ENCODE measurements at regions not wholly inside any gene's neighbourhood (a gene's known extent, or its start where the extent isn't known, plus 50 kb on each side); places are given as distances from the start of the nearest gene placed in this dataset.

DNA sequence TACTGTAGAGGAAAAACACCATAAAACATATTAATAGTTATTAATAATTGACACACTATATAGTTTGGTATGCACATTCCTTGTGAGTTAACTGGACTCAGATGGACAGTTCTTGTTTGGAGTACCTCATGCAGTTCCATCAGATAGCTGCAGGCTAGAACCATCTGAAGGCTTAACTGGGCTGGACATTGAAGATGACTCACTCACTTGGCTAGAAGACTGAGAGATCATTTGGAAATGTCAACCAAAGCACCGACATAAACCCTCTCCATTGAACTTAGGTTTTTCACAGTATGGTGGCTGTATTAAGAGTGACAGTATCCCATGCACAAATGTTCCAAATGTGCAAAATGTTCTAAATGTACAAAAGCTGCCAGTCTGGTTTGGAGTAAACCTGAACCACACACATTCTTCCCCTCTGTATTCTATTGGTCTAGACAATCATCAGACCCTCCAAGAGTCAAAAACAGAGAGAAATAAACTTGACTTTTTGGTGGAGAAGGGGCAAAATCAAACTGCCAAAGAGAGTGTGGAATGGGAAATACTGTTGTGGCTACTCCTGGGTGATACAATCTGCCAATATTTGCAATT lies 708.4 kb downstream of the KCNT2 start:
- TF ChIP-seq CTCF (IDR thresholded peaks at IDR 0.05; ENCODE audit: low read depth, low read length), result no peak
- no peaks in the 10 kb centered on the region for H3K27me3 ChIP-seq
- DNase-seq, result peak; percentile 14
- no peaks in the 10 kb centered on the region for H3K36me3 ChIP-seq
- H3K9me3 ChIP-seq, result no peaks in the 10 kb centered on the region
- no peak overlapping the region for H3K4me3 ChIP-seq (ENCODE audit: low read depth, low read length)
- H3K4me1 ChIP-seq, result peaks cover 3% of the 10 kb centered on the region; the same call in 1 of the 2 replicates

DNA sequence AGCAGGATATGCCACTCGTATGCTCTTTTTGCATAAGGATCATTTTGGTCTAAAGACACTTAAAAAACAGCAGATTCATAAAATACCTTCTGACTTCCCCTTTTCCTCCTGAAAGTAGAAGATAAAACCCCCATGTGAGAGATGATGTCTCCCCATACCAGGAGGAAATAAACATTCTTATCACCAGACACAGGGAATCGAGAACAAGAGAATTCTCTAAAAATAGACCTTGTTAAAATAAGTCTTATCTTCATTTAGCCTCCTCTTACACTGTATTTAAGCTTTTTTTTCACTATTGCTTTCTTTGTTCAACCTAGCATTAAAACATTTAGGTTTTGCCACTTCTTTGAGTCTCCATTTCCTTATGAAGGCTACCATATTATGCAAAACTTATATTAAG lies 709.3 kb downstream of the KCNT2 start:
- no peak for DNase-seq

GRCh38 chr1:195898373-195898772 lies 709.9 kb downstream of the KCNT2 start:
- no peak for DNase-seq
- H3K36me3 ChIP-seq, result no peaks in the 10 kb centered on the region
- H3K27me3 ChIP-seq, result no peaks in the 10 kb centered on the region
- H3K9me3 ChIP-seq, result no peaks in the 10 kb centered on the region
- H3K4me1 ChIP-seq, result no peaks in the 10 kb centered on the region
- no peak overlapping the region for H3K4me3 ChIP-seq (ENCODE audit: low read depth, low read length)
- TF ChIP-seq CTCF (IDR thresholded peaks at IDR 0.05; ENCODE audit: low read depth, low read length), result no peak

More for the DNA sequence above, 709.3 kb downstream of the KCNT2 start:
- Histone ChIP-seq H3K27me3 (no peaks in the 10 kb centered on the region), H3K9me3 (no peaks in the 10 kb centered on the region), H3K4me1 (peaks cover 2% of the 10 kb centered on the region; the same call in 1 of the 2 replicates), H3K4me3 (ENCODE audit: low read depth, low read length) (no peak overlapping the region), H3K36me3 (no peaks in the 10 kb centered on the region)
- no peak for TF ChIP-seq CTCF (IDR thresholded peaks at IDR 0.05; ENCODE audit: low read depth, low read length)

DNA sequence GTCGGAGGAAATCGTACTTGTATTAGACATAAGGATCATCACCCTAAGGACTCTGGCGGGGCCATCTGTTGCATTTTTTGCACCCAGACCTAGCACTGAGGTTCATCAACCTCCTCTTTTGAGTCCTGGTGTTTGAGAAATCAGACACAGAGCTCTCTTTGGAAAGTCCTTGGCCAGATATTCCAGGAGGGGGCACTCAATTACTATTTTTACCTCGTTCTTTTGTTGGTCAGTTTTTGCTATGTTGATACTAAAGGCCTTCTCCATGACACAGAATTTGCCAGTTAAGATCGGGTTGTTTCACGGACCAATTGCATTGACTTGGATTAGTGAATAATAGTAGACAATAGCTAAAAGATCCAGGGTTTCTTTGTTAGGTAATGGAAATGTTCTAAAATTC lies 711.2 kb downstream of the KCNT2 start:
- Histone ChIP-seq H3K36me3 (no peaks in the 10 kb centered on the region), H3K27me3 (no peaks in the 10 kb centered on the region), H3K4me3 (ENCODE audit: low read depth, low read length) (no peak overlapping the region), H3K9me3 (no peaks in the 10 kb centered on the region), H3K4me1 (no peaks in the 10 kb centered on the region)
- TF ChIP-seq CTCF (IDR thresholded peaks at IDR 0.05; ENCODE audit: low read depth, low read length), result peak; percentile 45
- DNase-seq, result peak; percentile 9

- H3K36me3 ChIP-seq, result no peaks in the 10 kb centered on the region
- no peak for TF ChIP-seq CTCF (IDR thresholded peaks at IDR 0.05; ENCODE audit: low read depth, low read length)
- no peak overlapping the region for H3K4me3 ChIP-seq (ENCODE audit: low read depth, low read length)
- DNase-seq, result no peak
- no peaks in the 10 kb centered on the region for H3K9me3 ChIP-seq
- H3K27me3 ChIP-seq, result no peaks in the 10 kb centered on the region
- H3K4me1 ChIP-seq, result no peaks in the 10 kb centered on the region
Observed at GRCh38 chr1:195894411-195894810, 713.8 kb downstream of the KCNT2 start.

DNA sequence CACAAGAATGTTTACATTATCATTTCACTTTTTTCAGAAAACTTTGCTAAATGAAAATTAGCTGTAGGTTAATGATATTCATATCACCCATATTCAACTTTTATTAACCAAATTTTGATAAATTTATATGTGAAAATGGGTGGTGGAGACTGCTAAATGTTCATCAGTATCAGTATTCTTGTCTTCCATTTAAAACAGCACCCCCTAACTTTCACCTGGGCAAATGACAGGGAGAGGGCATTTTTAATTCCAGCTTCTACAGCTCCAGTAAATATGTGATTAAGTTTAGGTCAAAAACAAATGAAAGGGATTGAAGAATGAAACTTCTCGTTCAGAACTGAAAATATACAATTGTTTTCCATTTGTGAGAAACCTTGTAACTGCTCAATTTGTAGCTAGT lies 722.2 kb downstream of the KCNT2 start:
- no peaks in the 10 kb centered on the region for H3K36me3 ChIP-seq
- DNase-seq, result no peak
- H3K9me3 ChIP-seq, result no peaks in the 10 kb centered on the region
- H3K27me3 ChIP-seq, result no peaks in the 10 kb centered on the region
- H3K4me1 ChIP-seq, result no peaks in the 10 kb centered on the region
- TF ChIP-seq CTCF (IDR thresholded peaks at IDR 0.05; ENCODE audit: low read depth, low read length), result peak; percentile 42
- no peak overlapping the region for H3K4me3 ChIP-seq (ENCODE audit: low read depth, low read length)
